Activated CD4-positive, alpha-beta T cell treated with anti-CD3 and anti-CD28 coated beads for 48 hours (primary cell): ENCODE measurements at regions not wholly inside any gene's neighbourhood (a gene's known extent, or its start where the extent isn't known, plus 50 kb on each side); places are given as distances from the start of the nearest gene placed in this dataset.
"Not testable (repeated sequence)": the region's sequence is repeated elsewhere in the genome, so short reads cannot be mapped to it uniquely, and the experiment has no call there.

Experiments
- DNase-seq: peaks from one replicate; pipeline ENCODE4 v3.0.0-alpha.2; 2020

GRCh38 chr6:134421501-134421900 lies 103.6 kb upstream of the SGK1 start:
- DNase-seq: no peak

DNA sequence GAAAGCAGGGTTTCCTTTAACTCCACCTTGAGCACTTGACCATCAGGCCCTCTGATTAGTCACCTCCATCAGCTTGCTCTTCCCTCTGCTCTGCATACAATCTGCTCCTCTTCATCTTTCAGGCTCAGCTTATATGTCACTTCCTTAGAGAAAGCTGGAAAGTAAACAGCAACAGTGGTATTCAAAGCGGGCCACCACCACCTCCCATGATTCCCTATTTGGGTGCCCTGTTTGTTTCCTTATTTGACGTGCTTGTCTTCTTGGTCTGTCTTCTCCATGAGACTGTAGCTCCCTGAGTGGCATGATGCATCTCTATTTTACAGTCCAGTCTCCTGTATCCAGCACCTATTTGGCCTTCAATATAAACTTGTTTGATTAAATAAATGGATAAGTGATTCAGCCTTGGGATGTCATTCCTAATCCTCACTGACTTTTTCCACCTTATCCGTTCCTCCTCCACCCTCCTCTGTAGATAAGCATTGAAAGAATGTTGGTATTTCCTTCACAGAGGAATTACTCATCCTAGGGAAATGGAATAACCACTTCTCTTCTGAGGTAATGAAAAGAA lies 102.8 kb upstream of the SGK1 start:
- no peak for DNase-seq

DNA sequence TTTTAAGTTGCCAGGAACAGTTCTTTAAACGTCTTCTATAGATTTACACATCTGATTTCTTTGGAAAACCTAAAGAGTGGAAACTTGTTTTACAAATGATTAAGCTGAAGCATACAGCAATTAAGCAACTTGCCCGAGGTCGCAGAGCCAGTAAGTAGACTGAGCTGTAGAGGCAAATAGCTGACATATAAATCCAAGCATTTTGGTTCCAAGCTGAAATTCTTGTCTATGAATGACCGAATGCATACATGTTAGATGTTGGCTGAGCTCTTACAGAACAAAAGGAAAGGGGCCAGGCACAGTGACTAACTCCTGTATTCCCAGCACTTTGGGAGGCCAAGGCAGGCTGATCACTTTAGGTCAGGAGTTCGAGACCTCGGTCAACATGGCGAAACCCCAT lies 101.8 kb upstream of the SGK1 start:
- no peak for DNase-seq

GRCh38 chr6:134416418-134417154 lies 98.7 kb upstream of the SGK1 start:
- no peak for DNase-seq

DNA sequence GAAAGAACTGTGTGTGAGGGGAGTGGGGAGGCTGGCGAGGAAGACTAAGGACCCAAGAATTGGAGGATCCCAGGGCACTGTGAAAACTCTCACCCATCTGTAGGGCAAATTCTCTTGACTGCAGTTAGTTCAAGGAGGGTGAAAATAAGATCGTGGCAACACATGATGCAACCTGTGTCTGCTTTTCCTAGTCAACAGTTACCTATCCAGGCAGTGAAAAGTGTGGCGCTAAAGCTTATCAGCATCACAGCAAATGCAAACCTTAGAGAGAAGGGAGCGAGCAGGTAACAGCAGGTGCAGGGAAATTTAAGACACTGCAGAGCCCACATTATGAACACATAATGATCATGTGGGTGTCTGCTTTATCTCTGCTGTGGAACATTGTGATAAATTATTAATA lies 97.7 kb upstream of the SGK1 start:
- no peak for DNase-seq

DNA sequence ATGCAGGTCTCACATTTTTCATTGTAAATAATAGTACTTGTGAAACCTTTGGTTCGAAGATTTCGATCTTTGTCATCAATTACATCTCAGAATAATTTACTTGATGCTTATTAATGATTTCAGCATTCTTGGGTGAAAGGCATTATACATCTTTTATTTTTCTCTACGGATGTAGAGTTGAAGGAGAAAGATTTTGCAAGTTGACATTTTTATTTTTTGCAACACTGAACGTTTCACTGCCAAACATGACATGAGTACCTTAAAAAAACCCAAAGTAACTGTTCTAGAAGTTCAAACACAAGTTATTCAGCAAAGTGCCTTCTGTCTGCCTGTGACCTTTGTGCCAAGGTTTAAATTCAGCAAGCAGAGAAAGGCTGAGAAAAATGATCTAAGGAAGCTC lies 97.3 kb upstream of the SGK1 start:
- DNase-seq: no peak

- no peak for DNase-seq
Measured at GRCh38 chr6:134414793-134415192, 96.9 kb upstream of the SGK1 start.

DNA sequence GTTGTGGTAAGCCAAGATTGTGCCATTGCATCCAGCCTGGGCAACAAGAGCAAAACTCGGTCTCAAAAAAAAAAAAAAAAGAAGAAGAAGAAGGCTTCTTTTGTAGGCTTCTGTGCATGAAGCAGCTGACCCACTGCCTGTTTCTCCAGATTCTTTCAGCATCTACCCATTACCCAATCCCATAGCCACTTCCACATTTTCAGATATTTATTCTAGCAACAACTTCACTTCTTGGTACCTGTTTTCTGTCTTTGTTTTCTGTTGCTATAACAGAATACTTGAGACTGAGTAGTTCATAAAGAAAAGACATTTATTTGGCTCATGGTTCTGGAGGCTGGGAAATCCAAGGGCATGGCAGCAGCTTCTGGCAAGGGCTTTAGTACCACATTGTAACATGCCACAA lies 95.3 kb upstream of the SGK1 start:
- DNase-seq: no peak

GRCh38 chr6:134410541-134410940 lies 92.6 kb upstream of the SGK1 start:
- no peak for DNase-seq

- DNase-seq: no peak
Measured at GRCh38 chr6:134407791-134408190, 89.9 kb upstream of the SGK1 start.

DNA sequence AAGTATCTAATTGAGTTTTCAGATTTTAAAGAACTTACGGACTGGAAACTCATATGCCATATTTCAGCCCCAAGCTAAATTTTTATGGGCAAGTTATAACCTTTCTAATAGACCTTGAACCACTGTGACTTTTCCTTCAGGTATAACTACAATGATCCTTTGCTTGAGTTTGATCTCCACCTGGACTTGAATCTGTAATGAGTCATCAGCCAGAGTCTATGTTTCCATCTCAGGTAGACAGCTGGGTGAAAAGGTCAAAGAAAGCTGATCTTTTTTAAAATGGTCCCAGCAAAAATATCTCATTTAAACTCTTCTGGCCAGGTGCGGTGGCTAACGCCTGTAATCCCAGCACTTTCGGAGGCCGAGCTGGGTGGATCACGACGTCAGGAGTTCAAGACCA lies 88.4 kb upstream of the SGK1 start:
- DNase-seq: no peak

DNA sequence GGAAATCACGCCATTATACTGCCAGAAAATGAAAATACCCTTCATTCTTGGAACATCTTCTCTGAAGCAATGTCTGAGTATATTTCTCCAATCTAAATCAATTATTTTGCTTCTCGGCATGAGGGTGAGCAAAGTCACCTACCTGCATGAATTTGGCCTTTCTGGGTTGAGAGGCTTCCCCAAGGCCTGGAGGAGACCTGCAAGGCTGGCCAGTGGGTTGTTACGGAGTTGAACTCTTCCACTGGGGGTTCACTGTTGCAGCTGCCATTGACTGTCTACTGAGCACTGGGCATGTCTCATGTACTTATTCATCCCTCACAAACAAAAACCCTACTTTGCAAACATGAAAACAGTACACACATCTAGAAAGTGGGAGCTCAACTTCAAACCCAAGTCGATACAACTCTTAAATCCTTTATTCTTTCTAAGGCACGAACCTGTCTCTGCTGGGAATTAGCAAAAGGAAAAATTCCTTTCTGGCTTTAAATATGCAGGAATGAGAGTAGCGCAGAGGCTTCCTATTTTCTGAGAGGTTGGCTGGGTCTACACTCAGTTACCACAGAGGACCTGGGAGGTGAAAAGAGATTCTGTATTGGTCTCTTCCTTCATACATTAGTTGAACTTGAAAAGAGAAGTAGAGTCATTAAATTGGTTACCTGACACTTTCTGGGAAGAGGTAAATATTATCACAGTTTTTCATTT lies 87.6 kb upstream of the SGK1 start:
- no peak for DNase-seq

GRCh38 chr6:134403312-134403711 lies 85.4 kb upstream of the SGK1 start:
- DNase-seq: not testable (repeated sequence)

DNA sequence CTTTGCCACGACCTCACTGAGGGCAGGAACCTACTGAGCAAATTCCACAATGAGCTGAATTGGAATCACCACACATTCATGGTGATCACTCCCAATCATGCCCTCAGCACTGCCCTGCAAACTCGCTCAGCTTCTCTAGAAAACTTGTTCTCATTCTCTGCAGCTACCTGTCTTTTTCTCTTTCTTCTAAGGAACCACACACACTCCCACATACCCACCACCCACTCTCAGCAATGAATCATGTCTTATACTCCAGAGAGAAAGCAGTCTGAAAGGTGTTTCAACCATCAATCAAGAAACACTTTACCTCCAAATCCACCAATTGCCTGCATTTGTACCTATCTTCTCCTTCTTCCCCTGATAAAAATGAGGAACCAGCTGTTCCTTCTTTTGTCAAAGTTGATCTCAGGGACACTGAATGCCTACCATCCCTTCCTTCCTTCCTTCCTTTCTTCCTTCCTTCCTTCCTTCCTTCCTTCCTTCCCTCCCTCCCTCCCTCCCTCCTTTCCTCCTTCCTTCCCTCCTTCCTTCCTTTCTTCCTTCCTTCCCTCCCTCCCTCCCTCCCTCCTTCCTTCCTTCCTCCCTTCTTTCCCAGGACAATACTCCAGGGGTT lies 84.6 kb upstream of the SGK1 start:
- no peak for DNase-seq

GRCh38 chr6:134400941-134401340 lies 83.0 kb upstream of the SGK1 start:
- no peak for DNase-seq

DNA sequence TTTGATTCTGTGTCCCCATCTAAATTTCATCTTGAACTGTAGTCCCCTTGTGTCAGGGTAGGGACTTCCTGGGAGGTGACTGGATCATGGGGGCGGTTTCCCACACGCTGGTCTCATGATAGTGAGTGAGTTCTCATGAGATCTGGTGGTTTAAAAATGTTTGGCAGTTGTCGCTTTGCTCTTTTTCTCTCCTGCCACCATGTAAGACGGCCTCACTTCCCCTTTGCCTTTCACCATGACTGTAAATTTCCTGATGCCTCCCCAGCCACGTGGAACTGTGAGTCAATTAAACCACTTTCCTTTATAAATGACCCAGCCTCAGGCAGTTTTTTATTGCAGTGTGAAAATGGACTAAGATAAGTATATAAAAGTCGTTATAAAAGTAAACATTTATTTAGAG lies 80.5 kb upstream of the SGK1 start:
- peak; percentile 45 for DNase-seq

GRCh38 chr6:134397676-134398075 lies 79.8 kb upstream of the SGK1 start:
- DNase-seq: no peak

GRCh38 chr6:134394905-134395304 lies 77.0 kb upstream of the SGK1 start:
- no peak for DNase-seq

DNA sequence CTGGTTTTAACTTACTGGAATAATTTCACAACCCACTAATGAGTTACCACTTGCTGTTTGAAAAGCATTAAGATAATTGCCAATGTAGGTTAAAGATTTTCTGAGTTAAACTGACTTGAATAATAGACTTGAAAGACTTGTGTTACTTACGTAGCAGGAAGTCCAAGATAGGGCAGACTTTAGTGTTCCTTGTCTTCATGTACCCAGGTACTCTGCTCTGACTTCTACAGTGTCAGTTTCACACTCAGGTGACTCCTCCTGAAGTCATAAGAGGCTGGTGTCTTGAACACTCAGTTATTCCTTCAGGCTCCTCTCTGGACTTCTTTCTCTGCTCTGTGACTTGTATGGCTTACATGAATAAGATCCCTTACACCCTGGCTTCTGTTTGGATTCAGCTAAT lies 76.3 kb upstream of the SGK1 start:
- no peak for DNase-seq

GRCh38 chr6:134391205-134391604 lies 73.3 kb upstream of the SGK1 start:
- no peak for DNase-seq

GRCh38 chr6:134389658-134390057 lies 71.7 kb upstream of the SGK1 start:
- no peak for DNase-seq

GRCh38 chr6:134389129-134389528 lies 71.2 kb upstream of the SGK1 start:
- DNase-seq: no peak

DNA sequence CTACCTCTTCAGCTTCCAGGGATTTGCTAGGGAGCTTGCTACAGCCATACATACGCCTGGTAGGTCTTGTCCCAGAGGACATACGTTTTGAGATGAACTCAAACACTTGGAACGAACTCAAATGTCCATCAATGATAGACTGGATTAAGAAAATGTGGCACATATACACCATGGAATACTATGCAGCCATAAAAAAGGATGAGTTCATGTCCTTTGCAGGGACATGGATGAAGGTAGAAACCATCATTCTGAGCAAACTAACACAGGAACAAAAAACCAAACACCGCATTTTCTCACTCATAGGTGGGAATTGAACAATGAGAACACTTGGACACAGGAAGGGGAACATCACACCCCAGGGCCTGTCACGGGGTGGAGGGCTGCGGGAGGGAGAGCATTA lies 68.6 kb upstream of the SGK1 start:
- DNase-seq: not testable (repeated sequence)

DNA sequence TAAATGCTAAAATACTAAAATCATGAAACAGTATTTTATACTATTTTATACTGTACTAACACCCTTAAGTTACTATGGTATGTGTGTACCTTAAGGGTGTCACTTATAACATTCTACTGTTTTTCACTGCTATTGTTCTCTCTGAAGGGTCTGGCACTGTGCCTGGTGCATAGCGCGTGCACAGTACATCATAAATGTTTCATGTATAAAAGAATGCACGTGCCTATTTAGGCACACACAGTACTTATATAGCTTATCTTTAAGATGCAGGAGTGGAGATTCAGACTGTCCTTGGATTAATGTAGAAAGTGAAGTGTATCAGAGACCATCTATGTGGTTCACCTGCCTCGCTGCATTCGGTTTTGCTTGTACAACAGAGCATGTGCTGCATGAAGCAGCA lies 64.0 kb upstream of the SGK1 start:
- DNase-seq: no peak
